Muscle of leg (tissue), 3 donors: ENCODE measurements at regions not wholly inside any gene's neighbourhood (a gene's known extent, or its start where the extent isn't known, plus 50 kb on each side); places are given as distances from the start of the nearest gene placed in this dataset.

Experiments
- DNase-seq: peaks from one replicate; pipeline ENCODE4 v3.0.0; 2013
- H3K27ac ChIP-seq: one replicate; pipeline ENCODE4 v1.5.1; 2013; ENCODE audit warnings: mild to moderate bottlenecking, low read length, control low read depth
- H3K27me3 ChIP-seq: one replicate; pipeline ENCODE4 v1.6.1; 2013; ENCODE audit warnings: low read length; ENCODE audit not compliant: control insufficient read depth, insufficient read depth
- H3K36me3 ChIP-seq: one replicate; pipeline ENCODE4 v1.6.1; 2013; ENCODE audit warnings: low read length; ENCODE audit not compliant: control insufficient read depth, insufficient read depth
- H3K4me1 ChIP-seq: one replicate; pipeline ENCODE4 v1.6.1; 2013; ENCODE audit warnings: low read length; ENCODE audit not compliant: control insufficient read depth, insufficient read depth
- H3K4me3 ChIP-seq: one replicate; pipeline ENCODE4 v1.5.1; 2013; ENCODE audit warnings: low read length, control low read depth
- H3K9me3 ChIP-seq: replicated peaks from 2 replicates; pipeline ENCODE4 v1.6.1; 2013; ENCODE audit warnings: low read depth, low read length; ENCODE audit not compliant: control insufficient read depth
- WGBS: methylation state at CpG from one replicate; pipeline ENCODE4 v1.1.5; 2013; ENCODE audit warnings: missing lambda C conversion rate; ENCODE audit not compliant: insufficient coverage; 5-methylcytosine and 5-hydroxymethylcytosine counted together

- Histone ChIP-seq H3K36me3 (no peaks in the 10 kb centered on the region), H3K27ac (no peak overlapping the region), H3K9me3 (no peaks in the 10 kb centered on the region), H3K4me1 (peaks cover 32% of the 10 kb centered on the region), H3K27me3 (no peaks in the 10 kb centered on the region), H3K4me3 (no peak overlapping the region)
- no peak for DNase-seq
- WGBS, result 100% methylated on average over 1 of the region's 6 CpGs
Observed at GRCh38 chr13:50588491-50589130, 254.9 kb downstream of the DLEU7 start.

GRCh38 chr13:50589139-50589538 lies 254.4 kb downstream of the DLEU7 start:
- peak; percentile 48 for DNase-seq
- Histone ChIP-seq H3K27ac (no peak overlapping the region), H3K4me1 (peaks cover 33% of the 10 kb centered on the region), H3K9me3 (no peaks in the 10 kb centered on the region), H3K36me3 (no peaks in the 10 kb centered on the region), H3K27me3 (no peaks in the 10 kb centered on the region), H3K4me3 (no peak overlapping the region)

- DNase-seq, result no peak
- H3K27ac ChIP-seq, result no peak overlapping the region
- no peak overlapping the region for H3K4me3 ChIP-seq
- H3K4me1 ChIP-seq, result peaks cover 33% of the 10 kb centered on the region
- WGBS, result no CpG with 5 or more reads among the region's 2 CpGs
- H3K36me3 ChIP-seq, result no peaks in the 10 kb centered on the region
- no peaks in the 10 kb centered on the region for H3K27me3 ChIP-seq
- no peaks in the 10 kb centered on the region for H3K9me3 ChIP-seq
Observed at GRCh38 chr13:50589651-50590054, 253.8 kb downstream of the DLEU7 start.

GRCh38 chr13:50592412-50593155 lies 250.9 kb downstream of the DLEU7 start:
- Histone ChIP-seq H3K4me3 (no peak overlapping the region), H3K27me3 (no peaks in the 10 kb centered on the region), H3K27ac (no peak overlapping the region), H3K36me3 (no peaks in the 10 kb centered on the region), H3K4me1 (peaks cover 23% of the 10 kb centered on the region), H3K9me3 (no peaks in the 10 kb centered on the region)
- no CpG with 5 or more reads among the region's 2 CpGs for WGBS
- no peak for DNase-seq

GRCh38 chr13:50593207-50593606 lies 250.3 kb downstream of the DLEU7 start:
- Histone ChIP-seq H3K9me3 (no peaks in the 10 kb centered on the region), H3K4me3 (no peak overlapping the region), H3K27me3 (no peaks in the 10 kb centered on the region), H3K4me1 (peaks cover 23% of the 10 kb centered on the region), H3K36me3 (no peaks in the 10 kb centered on the region), H3K27ac (no peak overlapping the region)
- no CpG with 5 or more reads among the region's 1 CpG for WGBS
- no peak for DNase-seq

- no peak overlapping the region for H3K4me3 ChIP-seq
- no peaks in the 10 kb centered on the region for H3K9me3 ChIP-seq
- no CpG with 5 or more reads among the region's 11 CpGs for WGBS
- no peaks in the 10 kb centered on the region for H3K27me3 ChIP-seq
- H3K27ac ChIP-seq, result peak overlapping the region; percentile 78
- H3K36me3 ChIP-seq, result no peaks in the 10 kb centered on the region
- H3K4me1 ChIP-seq, result peaks cover 32% of the 10 kb centered on the region
- peak; percentile 83 for DNase-seq
Observed at GRCh38 chr13:50594276-50595051, 249.0 kb downstream of the DLEU7 start.

GRCh38 chr13:50595196-50595595 lies 248.3 kb downstream of the DLEU7 start:
- no peak for DNase-seq
- Histone ChIP-seq H3K4me3 (no peak overlapping the region), H3K4me1 (peaks cover 32% of the 10 kb centered on the region), H3K9me3 (no peaks in the 10 kb centered on the region), H3K27ac (peak overlapping the region; percentile 78), H3K27me3 (no peaks in the 10 kb centered on the region), H3K36me3 (no peaks in the 10 kb centered on the region)
- 77% methylated on average over 2 of the region's 3 CpGs for WGBS

GRCh38 chr13:50596156-50596555 lies 247.3 kb downstream of the DLEU7 start:
- no peaks in the 10 kb centered on the region for H3K27me3 ChIP-seq
- no peaks in the 10 kb centered on the region for H3K36me3 ChIP-seq
- peak overlapping the region; percentile 11 for H3K27ac ChIP-seq
- no peak overlapping the region for H3K4me3 ChIP-seq
- WGBS, result 88% methylated on average over 1 of the region's 1 CpG
- no peaks in the 10 kb centered on the region for H3K9me3 ChIP-seq
- DNase-seq, result no peak
- peaks cover 32% of the 10 kb centered on the region for H3K4me1 ChIP-seq

- Histone ChIP-seq H3K4me1 (peaks cover 32% of the 10 kb centered on the region), H3K36me3 (no peaks in the 10 kb centered on the region), H3K27ac (peak overlapping the region; percentile 42), H3K27me3 (no peaks in the 10 kb centered on the region), H3K4me3 (no peak overlapping the region), H3K9me3 (no peaks in the 10 kb centered on the region)
- WGBS, result 40% methylated on average over 1 of the region's 2 CpGs
- no peak for DNase-seq
Observed at GRCh38 chr13:50596776-50597203, 246.7 kb downstream of the DLEU7 start.

GRCh38 chr13:50598338-50598737 lies 245.2 kb downstream of the DLEU7 start:
- DNase-seq, result no peak
- Histone ChIP-seq H3K36me3 (no peaks in the 10 kb centered on the region), H3K4me1 (peaks cover 32% of the 10 kb centered on the region), H3K9me3 (no peaks in the 10 kb centered on the region), H3K27me3 (no peaks in the 10 kb centered on the region), H3K4me3 (no peak overlapping the region), H3K27ac (no peak overlapping the region)
- WGBS, result no CpG with 5 or more reads among the region's 3 CpGs
